ENCODE measurements at regions not wholly inside any gene's neighbourhood (a gene's known extent, or its start where the extent isn't known, plus 50 kb on each side); places are given as distances from the start of the nearest gene placed in this dataset.

GRCh38 chr2:191556463-191556862 lies 121.5 kb upstream of the NABP1 start:
- no peaks in the 10 kb centered on the region for H3K36me3 Mint-ChIP-seq
- DNase-seq = no peak
- peaks cover 2 to 20% of the 10 kb centered on the region in 2 donors for H3K4me1 Mint-ChIP-seq
- no peaks in the 10 kb centered on the region for H3K9me3 Mint-ChIP-seq
- H3K4me3 Mint-ChIP-seq = no peak overlapping the region
- H3K27ac Mint-ChIP-seq = no peak overlapping the region
- H3K27me3 Mint-ChIP-seq (ENCODE audit: low read depth in 3 of 3) = peaks cover 3 to 10% (median 4%) of the 10 kb centered on the region in 3 donors

- no peaks in the 10 kb centered on the region for H3K36me3 Mint-ChIP-seq
- DNase-seq = no peak
- H3K9me3 Mint-ChIP-seq = no peaks in the 10 kb centered on the region
- peaks cover 2 to 20% of the 10 kb centered on the region in 2 donors for H3K4me1 Mint-ChIP-seq
- H3K27ac Mint-ChIP-seq = no peak overlapping the region
- no peak overlapping the region for H3K4me3 Mint-ChIP-seq
- H3K27me3 Mint-ChIP-seq (ENCODE audit: low read depth in 3 of 3) = peaks cover 6 to 14% (median 8%) of the 10 kb centered on the region in 3 donors
Observed at GRCh38 chr2:191557841-191558240, 120.1 kb upstream of the NABP1 start.

DNA sequence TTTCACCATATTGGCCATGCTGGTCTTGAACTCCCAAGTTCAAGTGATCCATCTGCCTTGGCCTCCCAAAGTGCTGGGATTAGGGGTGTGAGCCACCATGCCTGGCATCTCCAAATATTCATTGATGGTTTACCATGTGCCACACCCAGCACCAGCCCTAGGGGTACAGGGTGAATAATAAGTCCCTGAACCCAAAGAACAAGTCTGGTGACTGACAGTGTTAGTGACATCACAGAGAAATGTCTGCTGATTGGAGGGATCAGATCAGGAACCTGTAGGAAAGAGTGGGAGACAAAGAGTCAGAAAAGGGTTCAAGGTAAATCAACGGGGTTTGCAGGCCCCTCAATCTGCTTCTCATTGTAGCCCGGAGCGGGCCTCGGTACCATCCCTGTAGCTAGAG lies 118.4 kb upstream of the NABP1 start:
- peaks cover 6 to 18% (median 15%) of the 10 kb centered on the region in 3 donors for H3K27me3 Mint-ChIP-seq (ENCODE audit: low read depth in 3 of 3)
- H3K4me3 Mint-ChIP-seq = no peak overlapping the region
- no peak overlapping the region for H3K27ac Mint-ChIP-seq
- H3K4me1 Mint-ChIP-seq = peaks cover 2 to 29% of the 10 kb centered on the region in 2 donors
- H3K36me3 Mint-ChIP-seq = no peaks in the 10 kb centered on the region
- DNase-seq = no peak
- no peaks in the 10 kb centered on the region for H3K9me3 Mint-ChIP-seq

DNA sequence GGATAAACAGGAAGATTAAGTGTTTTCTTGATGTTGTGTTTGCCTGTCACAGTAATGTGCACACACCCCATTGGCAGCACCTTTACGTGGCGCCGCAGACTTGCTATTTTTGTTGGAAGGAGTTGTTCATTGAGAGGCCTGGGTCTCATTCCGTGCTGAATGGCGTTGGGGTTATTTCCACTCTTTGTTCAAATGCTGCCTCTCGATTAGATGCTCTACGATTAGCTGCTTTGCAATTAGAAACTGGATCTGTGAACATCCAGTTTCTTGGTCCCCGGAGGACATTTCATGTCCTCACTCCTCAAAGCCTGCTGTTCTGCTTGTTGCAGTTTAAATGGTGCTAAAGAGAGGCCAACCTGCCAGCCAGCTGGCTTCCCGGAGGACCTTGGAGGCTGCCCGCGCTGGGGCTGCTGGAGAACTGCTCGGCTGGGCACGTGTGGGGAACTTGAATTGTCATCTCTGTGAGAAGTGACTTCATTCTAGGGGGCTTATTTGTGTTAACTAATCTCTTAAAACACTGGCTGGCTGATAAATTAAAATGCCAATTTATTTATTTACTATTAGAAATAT lies 117.4 kb upstream of the NABP1 start:
- no peak for DNase-seq
- H3K36me3 Mint-ChIP-seq = no peaks in the 10 kb centered on the region
- H3K27ac Mint-ChIP-seq = no peak overlapping the region
- H3K27me3 Mint-ChIP-seq (ENCODE audit: low read depth in 3 of 3) = peaks cover 9 to 26% (median 18%) of the 10 kb centered on the region in 3 donors
- no peaks in the 10 kb centered on the region for H3K9me3 Mint-ChIP-seq
- peaks cover 0 to 33% of the 10 kb centered on the region in 2 donors for H3K4me1 Mint-ChIP-seq
- H3K4me3 Mint-ChIP-seq = no peak overlapping the region

DNA sequence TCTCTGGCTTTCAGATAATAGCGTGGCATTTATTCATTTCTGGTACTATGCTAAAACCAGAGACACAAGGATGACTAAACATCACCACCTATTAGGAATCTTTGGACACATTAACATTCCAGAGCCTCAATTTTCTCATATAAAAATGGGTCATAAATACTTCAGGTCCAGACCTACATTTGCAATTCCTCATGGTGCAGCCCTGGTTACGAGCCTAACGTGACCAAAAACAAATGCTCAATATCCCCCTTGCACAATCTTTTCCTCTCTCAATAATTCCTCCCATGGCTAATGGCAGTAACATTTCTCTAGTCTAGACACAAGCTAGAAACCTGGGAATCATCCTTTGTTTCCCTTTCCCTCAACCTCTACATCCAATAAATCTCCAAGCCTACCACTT lies 112.8 kb upstream of the NABP1 start:
- H3K9me3 Mint-ChIP-seq = no peaks in the 10 kb centered on the region
- peak overlapping the region in 1 of 6 donors; percentile 13 for H3K27ac Mint-ChIP-seq

GRCh38 chr2:191565647-191566198 lies 112.2 kb upstream of the NABP1 start:
- Mint-ChIP-seq H3K36me3 (no peaks in the 10 kb centered on the region), H3K4me1 (peaks cover 10 to 50% of the 10 kb centered on the region in 2 donors), H3K27ac (peak overlapping the region in 1 of 6 donors; percentile 13), H3K9me3 (no peaks in the 10 kb centered on the region), H3K4me3 (peak overlapping the region in 2 of 5 donors; percentile 7 to 11), H3K27me3 (ENCODE audit: low read depth in 3 of 3) (peaks cover 18 to 48% (median 21%) of the 10 kb centered on the region in 3 donors)
- DNase-seq = no peak

More for the DNA sequence above, 112.8 kb upstream of the NABP1 start:
- no peaks in the 10 kb centered on the region for H3K36me3 Mint-ChIP-seq
- peaks cover 4 to 44% of the 10 kb centered on the region in 2 donors for H3K4me1 Mint-ChIP-seq
- peaks cover 16 to 42% (median 21%) of the 10 kb centered on the region in 3 donors for H3K27me3 Mint-ChIP-seq (ENCODE audit: low read depth in 3 of 3)
- no peak for DNase-seq
- H3K4me3 Mint-ChIP-seq = peak overlapping the region in 3 of 5 donors; percentile 7 to 36 (median 11)

DNA sequence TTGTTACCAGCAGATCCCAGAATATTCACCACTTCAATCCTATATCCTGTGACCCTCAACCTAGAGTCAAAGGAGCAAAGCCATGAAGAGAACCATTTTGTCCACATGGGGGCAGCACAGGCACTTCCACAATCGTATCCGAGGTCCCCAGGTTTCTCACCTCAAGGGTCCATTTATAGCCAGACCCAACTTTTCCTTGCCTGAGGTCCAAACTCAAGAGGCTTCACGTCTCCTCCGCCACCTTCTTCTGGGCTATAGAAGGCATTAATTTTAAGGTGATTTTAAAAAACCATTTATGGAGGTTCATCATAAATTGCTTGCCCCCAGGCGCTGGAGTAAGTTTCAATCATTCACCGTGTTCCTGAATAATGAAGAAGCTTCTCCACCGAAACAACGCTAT lies 111.6 kb upstream of the NABP1 start:
- H3K4me1 Mint-ChIP-seq = peaks cover 15 to 57% of the 10 kb centered on the region in 2 donors
- H3K9me3 Mint-ChIP-seq = no peaks in the 10 kb centered on the region
- peaks cover 19 to 54% (median 21%) of the 10 kb centered on the region in 3 donors for H3K27me3 Mint-ChIP-seq (ENCODE audit: low read depth in 3 of 3)
- H3K27ac Mint-ChIP-seq = no peak overlapping the region
- DNase-seq = peak; percentile 44 to 56 (median 54)
- H3K36me3 Mint-ChIP-seq = no peaks in the 10 kb centered on the region
- H3K4me3 Mint-ChIP-seq = no peak overlapping the region

DNA sequence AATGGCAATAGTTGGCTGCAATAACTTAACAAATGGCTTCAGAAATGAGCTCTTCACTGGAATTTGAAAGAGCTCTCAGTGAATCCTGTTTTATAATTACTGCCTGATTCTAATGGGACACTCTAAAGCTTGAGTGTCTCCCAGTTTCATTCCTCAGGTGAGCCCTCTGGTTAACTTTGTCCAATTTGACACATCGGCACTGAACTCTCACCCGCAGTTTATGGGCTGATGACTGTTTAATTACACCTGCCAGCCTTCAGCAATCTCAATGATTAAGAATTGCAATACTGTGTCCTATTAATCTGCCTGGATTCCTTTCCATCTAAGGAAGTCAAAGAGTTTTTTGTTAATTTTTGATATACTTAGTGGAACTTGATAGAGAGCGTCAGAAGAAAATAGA lies 110.7 kb upstream of the NABP1 start:
- H3K4me3 Mint-ChIP-seq = no peak overlapping the region
- peaks cover 15 to 59% of the 10 kb centered on the region in 2 donors for H3K4me1 Mint-ChIP-seq
- H3K27me3 Mint-ChIP-seq (ENCODE audit: low read depth in 3 of 3) = peaks cover 16 to 50% (median 17%) of the 10 kb centered on the region in 3 donors

GRCh38 chr2:191569025-191569424 lies 108.9 kb upstream of the NABP1 start:
- no peak overlapping the region for H3K27ac Mint-ChIP-seq

More for the DNA sequence above, 110.7 kb upstream of the NABP1 start:
- H3K9me3 Mint-ChIP-seq = no peaks in the 10 kb centered on the region
- H3K36me3 Mint-ChIP-seq = no peaks in the 10 kb centered on the region
- no peak for DNase-seq
- no peak overlapping the region for H3K27ac Mint-ChIP-seq

DNA sequence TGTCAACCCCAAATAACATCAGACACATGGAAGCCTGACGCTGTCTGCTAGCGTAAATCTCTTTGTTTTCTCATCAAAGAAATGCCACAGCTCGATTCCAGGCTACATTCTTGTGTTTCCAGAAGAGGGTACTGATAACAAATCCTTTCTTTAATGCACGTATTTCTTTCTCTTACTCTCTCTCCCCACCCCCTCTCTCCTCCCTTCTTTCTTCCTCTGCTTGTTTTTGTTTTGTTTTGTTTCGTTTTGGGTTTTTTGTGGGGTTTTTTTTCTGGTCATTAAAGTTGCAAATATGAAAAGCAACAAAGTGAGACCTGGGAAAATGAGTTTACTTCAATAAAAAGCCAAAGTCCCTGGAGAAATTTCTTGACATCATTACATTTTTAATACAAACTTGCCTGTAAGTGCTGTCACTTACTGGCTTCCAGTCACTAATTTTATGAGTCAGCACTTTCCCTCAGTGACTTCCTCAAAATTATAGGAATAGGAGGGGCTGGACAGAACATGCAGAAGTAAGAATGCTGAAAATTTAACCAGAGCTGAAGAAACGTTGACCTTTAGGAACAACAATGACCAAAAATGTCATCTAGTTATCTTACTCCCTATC lies 106.7 kb upstream of the NABP1 start:
- H3K36me3 Mint-ChIP-seq = no peaks in the 10 kb centered on the region

More at GRCh38 chr2:191569025-191569424, 108.9 kb upstream of the NABP1 start:
- peaks cover 11 to 50% (median 20%) of the 10 kb centered on the region in 3 donors for H3K27me3 Mint-ChIP-seq (ENCODE audit: low read depth in 3 of 3)
- H3K36me3 Mint-ChIP-seq = no peaks in the 10 kb centered on the region
- no peak for DNase-seq
- no peaks in the 10 kb centered on the region for H3K9me3 Mint-ChIP-seq
- H3K4me3 Mint-ChIP-seq = no peak overlapping the region
- peaks cover 15 to 55% of the 10 kb centered on the region in 2 donors for H3K4me1 Mint-ChIP-seq

DNA sequence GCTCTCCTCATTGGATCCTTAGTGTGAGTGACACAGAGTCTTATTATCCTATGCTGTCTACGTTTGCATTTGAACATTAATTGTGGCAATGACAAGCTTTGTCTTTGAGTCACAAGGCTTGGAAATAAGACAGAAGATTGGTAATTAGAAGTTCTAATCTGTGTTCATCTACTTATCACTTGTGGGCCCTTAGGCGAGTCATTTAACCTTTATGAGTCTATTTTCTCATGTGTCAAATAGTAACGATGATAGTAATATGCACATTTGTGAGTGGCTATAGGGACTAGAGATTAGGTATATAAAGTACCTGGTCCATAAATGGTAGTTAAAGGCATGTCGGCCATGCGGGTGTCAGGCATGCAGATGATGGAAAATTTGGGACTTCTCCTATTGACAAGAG lies 105.6 kb upstream of the NABP1 start:
- Mint-ChIP-seq H3K27ac (no peak overlapping the region), H3K4me3 (no peak overlapping the region), H3K36me3 (no peaks in the 10 kb centered on the region), H3K27me3 (ENCODE audit: low read depth in 3 of 3) (peaks cover 7 to 37% (median 14%) of the 10 kb centered on the region in 3 donors), H3K4me1 (peaks cover 13 to 27% of the 10 kb centered on the region in 2 donors), H3K9me3 (no peaks in the 10 kb centered on the region)
- DNase-seq = no peak

More for the DNA sequence above, 106.7 kb upstream of the NABP1 start:
- Mint-ChIP-seq H3K4me3 (peak overlapping the region in 4 of 5 donors; percentile 36 to 75 (median 62)), H3K27me3 (ENCODE audit: low read depth in 3 of 3) (peaks cover 7 to 45% (median 14%) of the 10 kb centered on the region in 3 donors), H3K9me3 (no peaks in the 10 kb centered on the region), H3K27ac (no peak overlapping the region), H3K4me1 (peaks cover 13 to 33% of the 10 kb centered on the region in 2 donors)
- peak in 1 of 3 donors; percentile 14 for DNase-seq

GRCh38 chr2:191573216-191573615 lies 104.7 kb upstream of the NABP1 start:
- Mint-ChIP-seq H3K4me1 (peaks cover 13 to 27% of the 10 kb centered on the region in 2 donors), H3K4me3 (no peak overlapping the region), H3K27me3 (ENCODE audit: low read depth in 3 of 3) (peaks cover 10 to 36% (median 14%) of the 10 kb centered on the region in 3 donors), H3K27ac (no peak overlapping the region), H3K9me3 (no peaks in the 10 kb centered on the region), H3K36me3 (no peaks in the 10 kb centered on the region)
- DNase-seq = no peak

- Mint-ChIP-seq H3K36me3 (no peaks in the 10 kb centered on the region), H3K27ac (no peak overlapping the region), H3K4me1 (peaks cover 13 to 22% of the 10 kb centered on the region in 2 donors), H3K27me3 (ENCODE audit: low read depth in 3 of 3) (peaks cover 4 to 29% (median 10%) of the 10 kb centered on the region in 3 donors), H3K9me3 (no peaks in the 10 kb centered on the region), H3K4me3 (no peak overlapping the region)
- DNase-seq = no peak
Observed at GRCh38 chr2:191574232-191574631, 103.7 kb upstream of the NABP1 start.

- Mint-ChIP-seq H3K9me3 (no peaks in the 10 kb centered on the region), H3K36me3 (no peaks in the 10 kb centered on the region), H3K4me1 (no peaks in the 10 kb centered on the region), H3K4me3 (no peak overlapping the region), H3K27me3 (ENCODE audit: low read depth in 3 of 3) (peaks cover 3 to 20% (median 7%) of the 10 kb centered on the region in 3 donors), H3K27ac (no peak overlapping the region)
- no peak for DNase-seq
Observed at GRCh38 chr2:191577605-191578004, 100.3 kb upstream of the NABP1 start.
